ENCODE measurements at regions not wholly inside any gene's neighbourhood (a gene's known extent, or its start where the extent isn't known, plus 50 kb on each side); places are given as distances from the start of the nearest gene placed in this dataset.

DNA sequence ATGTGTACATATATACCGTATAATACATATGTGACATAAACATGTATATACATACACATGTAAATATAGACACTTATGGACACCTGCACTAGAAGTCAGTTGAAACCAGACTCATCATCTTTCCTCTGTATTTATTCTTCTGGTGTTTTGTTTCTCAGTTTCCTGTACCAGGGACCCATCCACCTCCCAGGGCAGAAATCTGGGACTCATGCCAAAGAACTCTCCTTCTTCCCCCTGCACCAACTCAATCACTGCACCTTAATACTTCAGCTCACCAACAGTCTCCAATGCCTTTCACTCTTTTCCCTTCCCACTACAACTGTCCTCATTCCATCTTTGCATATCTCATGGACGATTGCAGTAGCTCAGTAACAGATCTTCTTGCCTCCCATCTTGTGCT is 428.0 kb downstream of the FBXO15 start:
- H3K4me1 Mint-ChIP-seq, result no peaks in the 10 kb centered on the region
- WGBS (ENCODE audit: insufficient coverage), result 56% methylated on average over 1 of the region's 2 CpGs

GRCh38 chr18:73717570-73717969 is 430.1 kb downstream of the FBXO15 start:
- intact Hi-C loops (cut with micrococcal nuclease), result no loop called here
- Mint-ChIP-seq H3K27ac (no peak overlapping the region), H3K27me3 (ENCODE audit: low read depth in 2 of 2) (no peaks in the 10 kb centered on the region), H3K4me3 (no peak overlapping the region), H3K4me1 (no peaks in the 10 kb centered on the region), H3K9me3 (peaks cover 2 to 11% of the 10 kb centered on the region in 2 donors), H3K36me3 (no peaks in the 10 kb centered on the region)
- Histone ChIP-seq H3K4me3 (ENCODE audit: low read length) (no peak overlapping the region), H3K4me1 (ENCODE audit: control insufficient read depth, insufficient read depth, low read length) (no peaks in the 10 kb centered on the region), H3K9me3 (ENCODE audit: control insufficient read depth, insufficient read depth, low read length) (peaks cover 2% of the 10 kb centered on the region), H3K36me3 (ENCODE audit: control insufficient read depth, insufficient read depth, low read length) (no peaks in the 10 kb centered on the region), H3K27ac (ENCODE audit: low read length) (no peak overlapping the region), H3K27me3 (ENCODE audit: control insufficient read depth, insufficient read depth, low read length) (no peaks in the 10 kb centered on the region)
- WGBS (ENCODE audit: insufficient coverage), result 100% methylated on average over 1 of the region's 1 CpG
- ATAC-seq (no peak), DNase-seq (no peak)
- TF ChIP-seq, protein P1, sequence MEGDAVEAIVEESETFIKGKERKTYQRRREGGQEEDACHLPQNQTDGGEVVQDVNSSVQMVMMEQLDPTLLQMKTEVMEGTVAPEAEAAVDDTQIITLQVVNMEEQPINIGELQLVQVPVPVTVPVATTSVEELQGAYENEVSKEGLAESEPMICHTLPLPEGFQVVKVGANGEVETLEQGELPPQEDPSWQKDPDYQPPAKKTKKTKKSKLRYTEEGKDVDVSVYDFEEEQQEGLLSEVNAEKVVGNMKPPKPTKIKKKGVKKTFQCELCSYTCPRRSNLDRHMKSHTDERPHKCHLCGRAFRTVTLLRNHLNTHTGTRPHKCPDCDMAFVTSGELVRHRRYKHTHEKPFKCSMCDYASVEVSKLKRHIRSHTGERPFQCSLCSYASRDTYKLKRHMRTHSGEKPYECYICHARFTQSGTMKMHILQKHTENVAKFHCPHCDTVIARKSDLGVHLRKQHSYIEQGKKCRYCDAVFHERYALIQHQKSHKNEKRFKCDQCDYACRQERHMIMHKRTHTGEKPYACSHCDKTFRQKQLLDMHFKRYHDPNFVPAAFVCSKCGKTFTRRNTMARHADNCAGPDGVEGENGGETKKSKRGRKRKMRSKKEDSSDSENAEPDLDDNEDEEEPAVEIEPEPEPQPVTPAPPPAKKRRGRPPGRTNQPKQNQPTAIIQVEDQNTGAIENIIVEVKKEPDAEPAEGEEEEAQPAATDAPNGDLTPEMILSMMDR (IDR thresholded peaks at IDR 0.05), result no peak

More for the DNA sequence above, 428.0 kb downstream of the FBXO15 start:
- DNase-seq (no peak), ATAC-seq (no peak)
- Mint-ChIP-seq H3K9me3 (peaks cover 2 to 11% of the 10 kb centered on the region in 2 donors), H3K27ac (no peak overlapping the region), H3K4me3 (no peak overlapping the region), H3K27me3 (ENCODE audit: low read depth in 2 of 2) (no peaks in the 10 kb centered on the region), H3K36me3 (no peaks in the 10 kb centered on the region)
- Histone ChIP-seq H3K27ac (ENCODE audit: low read length) (no peak overlapping the region), H3K4me3 (ENCODE audit: low read length) (no peak overlapping the region), H3K36me3 (ENCODE audit: control insufficient read depth, insufficient read depth, low read length) (no peaks in the 10 kb centered on the region), H3K27me3 (ENCODE audit: control insufficient read depth, insufficient read depth, low read length) (no peaks in the 10 kb centered on the region), H3K4me1 (ENCODE audit: control insufficient read depth, insufficient read depth, low read length) (no peaks in the 10 kb centered on the region), H3K9me3 (ENCODE audit: control insufficient read depth, insufficient read depth, low read length) (peaks cover 2% of the 10 kb centered on the region)
- intact Hi-C loops (cut with micrococcal nuclease), result no loop called here
- TF ChIP-seq, protein P1 (IDR thresholded peaks at IDR 0.05), result no peak

- Mint-ChIP-seq H3K27me3 (ENCODE audit: low read depth in 2 of 2) (no peaks in the 10 kb centered on the region), H3K9me3 (peaks cover 6 to 12% of the 10 kb centered on the region in 2 donors), H3K27ac (no peak overlapping the region), H3K4me3 (no peak overlapping the region), H3K36me3 (no peaks in the 10 kb centered on the region), H3K4me1 (no peaks in the 10 kb centered on the region)
- Histone ChIP-seq H3K27ac (ENCODE audit: low read length) (no peak overlapping the region), H3K4me3 (ENCODE audit: low read length) (no peak overlapping the region), H3K36me3 (ENCODE audit: control insufficient read depth, insufficient read depth, low read length) (no peaks in the 10 kb centered on the region), H3K27me3 (ENCODE audit: control insufficient read depth, insufficient read depth, low read length) (no peaks in the 10 kb centered on the region), H3K9me3 (ENCODE audit: control insufficient read depth, insufficient read depth, low read length) (peaks cover 5% of the 10 kb centered on the region), H3K4me1 (ENCODE audit: control insufficient read depth, insufficient read depth, low read length) (no peaks in the 10 kb centered on the region)
- intact Hi-C loops (cut with micrococcal nuclease), result no loop called here
- ATAC-seq, result no peak
- no peak for DNase-seq
- TF ChIP-seq, protein P1 (IDR thresholded peaks at IDR 0.05), result no peak
- WGBS (ENCODE audit: insufficient coverage), result 96% methylated on average over 20 of the region's 20 CpGs
These were observed 432.4 kb downstream of the FBXO15 start for GRCh38 chr18:73715210-73715670.

DNA sequence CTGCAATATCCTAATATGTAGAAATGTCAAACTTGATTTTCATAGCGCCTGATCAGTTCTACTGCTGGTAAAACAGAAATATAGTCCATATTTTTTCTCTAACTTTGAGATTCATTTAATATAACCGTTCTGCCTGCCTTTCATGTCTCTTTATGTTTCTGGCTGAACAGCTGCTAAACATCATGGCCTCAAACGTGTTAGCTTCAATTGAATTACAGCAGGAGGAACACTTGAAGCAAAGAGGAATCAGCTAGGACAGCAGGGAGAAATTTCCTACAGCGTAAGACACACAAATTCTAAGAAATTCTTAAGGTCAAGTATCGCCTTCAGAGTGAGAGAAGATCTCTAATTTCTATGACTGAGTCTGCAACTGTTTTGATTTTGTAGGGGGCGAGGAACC is 433.2 kb downstream of the FBXO15 start:
- H3K4me3 ChIP-seq (ENCODE audit: low read length), result no peak overlapping the region
- Mint-ChIP-seq H3K4me1 (no peaks in the 10 kb centered on the region), H3K4me3 (no peak overlapping the region), H3K9me3 (peaks cover 8 to 10% of the 10 kb centered on the region in 2 donors), H3K27ac (no peak overlapping the region), H3K27me3 (ENCODE audit: low read depth in 2 of 2) (no peaks in the 10 kb centered on the region), H3K36me3 (no peaks in the 10 kb centered on the region)
- WGBS (ENCODE audit: insufficient coverage), result 86% methylated on average over 6 of the region's 6 CpGs
- H3K4me1 ChIP-seq (ENCODE audit: control insufficient read depth, insufficient read depth, low read length), result no peaks in the 10 kb centered on the region
- DNase-seq (no peak), ATAC-seq (no peak)
- H3K9me3 ChIP-seq (ENCODE audit: control insufficient read depth, insufficient read depth, low read length), result peaks cover 5% of the 10 kb centered on the region
- intact Hi-C loops (cut with micrococcal nuclease), result no loop called here
- no peaks in the 10 kb centered on the region for H3K36me3 ChIP-seq (ENCODE audit: control insufficient read depth, insufficient read depth, low read length)
- H3K27me3 ChIP-seq (ENCODE audit: control insufficient read depth, insufficient read depth, low read length), result no peaks in the 10 kb centered on the region
- TF ChIP-seq, protein P1 (IDR thresholded peaks at IDR 0.05), result no peak
- H3K27ac ChIP-seq (ENCODE audit: low read length), result no peak overlapping the region
